HG03045 (cell line): ENCODE measurements at regions not wholly inside any gene's neighbourhood (a gene's known extent, or its start where the extent isn't known, plus 50 kb on each side); places are given as distances from the start of the nearest gene placed in this dataset.
"Not testable (repeated sequence)": the region's sequence is repeated elsewhere in the genome, so short reads cannot be mapped to it uniquely, and the experiment has no call there.

Source experiments
- ATAC-seq: cut with Tn5 transposase; IDR thresholded peaks from one replicate; pipeline ENCODE4 v1.9.1; 2021; ENCODE audit warnings: mild to moderate bottlenecking, moderate library complexity; ENCODE audit not compliant: unreplicated experiment

- no peak for ATAC-seq
Observed at GRCh38 chr14:71618716-71619115, 313.5 kb upstream of the RGS6 start.

GRCh38 chr14:71619472-71619871 lies 312.8 kb upstream of the RGS6 start:
- no peak for ATAC-seq

- ATAC-seq: no peak
Observed at GRCh38 chr14:71620401-71620800, 311.8 kb upstream of the RGS6 start.

- no peak for ATAC-seq
Observed at GRCh38 chr14:71621276-71621675, 311.0 kb upstream of the RGS6 start.

GRCh38 chr14:71621980-71622605 lies 310.1 kb upstream of the RGS6 start:
- no peak for ATAC-seq

GRCh38 chr14:71623939-71624338 lies 308.3 kb upstream of the RGS6 start:
- ATAC-seq: no peak

- ATAC-seq: no peak
Observed at GRCh38 chr14:71625175-71625574, 307.1 kb upstream of the RGS6 start.

GRCh38 chr14:71625891-71626701 lies 306.1 kb upstream of the RGS6 start:
- ATAC-seq: no peak

- ATAC-seq: no peak
Observed at GRCh38 chr14:71628433-71628832, 303.8 kb upstream of the RGS6 start.

- ATAC-seq: no peak
Observed at GRCh38 chr14:71629250-71629649, 303.0 kb upstream of the RGS6 start.

- no peak for ATAC-seq
Observed at GRCh38 chr14:71629765-71630492, 302.3 kb upstream of the RGS6 start.

- not testable (repeated sequence) for ATAC-seq
Observed at GRCh38 chr14:71631030-71631429, 301.2 kb upstream of the RGS6 start.

- ATAC-seq: no peak
Observed at GRCh38 chr14:71632440-71632946, 299.7 kb upstream of the RGS6 start.

- no peak for ATAC-seq
Observed at GRCh38 chr14:71636076-71636475, 296.2 kb upstream of the RGS6 start.

GRCh38 chr14:71636820-71637471 lies 295.3 kb upstream of the RGS6 start:
- ATAC-seq: no peak

- ATAC-seq: no peak
Observed at GRCh38 chr14:71638523-71639196, 293.6 kb upstream of the RGS6 start.

GRCh38 chr14:71642715-71643114 lies 289.5 kb upstream of the RGS6 start:
- ATAC-seq: no peak

- no peak for ATAC-seq
Observed at GRCh38 chr14:71645656-71646055, 286.6 kb upstream of the RGS6 start.

GRCh38 chr14:71646518-71646917 lies 285.7 kb upstream of the RGS6 start:
- no peak for ATAC-seq

- no peak for ATAC-seq
Observed at GRCh38 chr14:71647086-71647784, 285.0 kb upstream of the RGS6 start.
